Neural progenitor cell (in vitro differentiated cells): ENCODE measurements at regions not wholly inside any gene's neighbourhood (a gene's known extent, or its start where the extent isn't known, plus 50 kb on each side); places are given as distances from the start of the nearest gene placed in this dataset.

ENCODE experiments used
- CTCF ChIP-seq: fragments of 200-600 bp; sonication (generic); IDR thresholded peaks from 2 replicates; pipeline ENCODE4 v1.5.1; 2017; ENCODE audit warnings: antibody characterized with exemption, mild to moderate bottlenecking
- EZH2 ChIP-seq: fragments of 200-600 bp; sonication (generic); IDR thresholded peaks from 2 replicates; pipeline ENCODE4 v1.6.1; 2017; ENCODE audit warnings: antibody characterized with exemption, mild to moderate bottlenecking, moderate library complexity
- EZH2phosphoT487 ChIP-seq: fragments of 200-600 bp; sonication (generic); IDR thresholded peaks from 2 replicates; pipeline ENCODE4 v1.6.1; 2017; ENCODE audit warnings: antibody characterized with exemption

- TF ChIP-seq CTCF (no peak), EZH2 (no peak), EZH2phosphoT487 (no peak)
Observed at GRCh38 chr19:28530406-28531035, 682.4 kb downstream of the UQCRFS1 start.
